Gastrocnemius medialis (tissue), 4 donors: ENCODE measurements at regions not wholly inside any gene's neighbourhood (a gene's known extent, or its start where the extent isn't known, plus 50 kb on each side); places are given as distances from the start of the nearest gene placed in this dataset.

Experiments
- POLR2A ChIP-seq, 2 donors: fragments of 450-650 bp; IDR thresholded peaks; one replicate each; pipeline ENCODE4 v1.6.1; 2017; ENCODE audit warnings: antibody characterized with exemption in 2 of 2, mild to moderate bottlenecking in 2 of 2, moderate library complexity in 2 of 2
- TF ChIP-seq, protein P1 (sequence below), 5 experiments: fragments of 450-650 bp in 3 of 5; fragments of 200-600 bp in 2 of 5; sonication (generic) in 2 of 5; IDR thresholded peaks in 4 of 5; conservative IDR thresholded peaks in 1 of 5; 1 replicate in 4 of 5; 2 replicates in 1 of 5; pipeline ENCODE4 v1.5.1; 2016 to 2019; ENCODE audit warnings: antibody characterized with exemption in 5 of 5, mild to moderate bottlenecking in 3 of 5, moderate library complexity in 3 of 5

DNA sequence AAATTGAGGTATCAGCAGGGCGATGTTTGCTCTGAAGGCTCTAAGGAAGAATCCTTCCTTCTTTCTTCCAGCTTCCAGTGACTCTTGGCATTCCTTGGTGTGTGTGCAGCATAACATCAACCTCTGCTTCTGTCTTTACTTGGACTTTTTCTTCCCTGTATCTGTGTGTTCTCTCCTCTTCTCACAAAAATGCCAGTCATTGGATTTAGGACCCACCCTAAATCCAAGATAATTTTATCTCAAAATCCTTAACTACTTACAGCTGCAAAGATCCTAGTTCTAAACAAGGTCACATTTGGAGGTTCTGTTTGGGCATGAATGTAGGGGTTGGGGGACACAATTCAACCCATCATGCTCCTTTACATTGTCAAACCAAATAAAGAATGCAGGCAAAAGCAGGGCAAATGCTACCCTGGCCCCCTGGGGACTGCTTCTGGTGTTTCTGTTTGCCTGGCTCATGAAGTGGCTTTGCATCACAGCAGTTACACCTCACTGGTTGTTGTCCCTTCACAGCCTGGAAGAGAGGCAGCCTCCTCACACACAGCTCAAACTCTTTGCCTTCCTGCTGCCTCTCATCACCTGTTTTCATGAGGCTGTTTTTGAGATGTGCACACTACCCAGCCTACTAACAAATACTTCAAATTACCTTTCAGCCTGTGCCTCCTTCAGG, 64.8 kb upstream of the PLCXD3 start:
- TF ChIP-seq, protein P1, sequence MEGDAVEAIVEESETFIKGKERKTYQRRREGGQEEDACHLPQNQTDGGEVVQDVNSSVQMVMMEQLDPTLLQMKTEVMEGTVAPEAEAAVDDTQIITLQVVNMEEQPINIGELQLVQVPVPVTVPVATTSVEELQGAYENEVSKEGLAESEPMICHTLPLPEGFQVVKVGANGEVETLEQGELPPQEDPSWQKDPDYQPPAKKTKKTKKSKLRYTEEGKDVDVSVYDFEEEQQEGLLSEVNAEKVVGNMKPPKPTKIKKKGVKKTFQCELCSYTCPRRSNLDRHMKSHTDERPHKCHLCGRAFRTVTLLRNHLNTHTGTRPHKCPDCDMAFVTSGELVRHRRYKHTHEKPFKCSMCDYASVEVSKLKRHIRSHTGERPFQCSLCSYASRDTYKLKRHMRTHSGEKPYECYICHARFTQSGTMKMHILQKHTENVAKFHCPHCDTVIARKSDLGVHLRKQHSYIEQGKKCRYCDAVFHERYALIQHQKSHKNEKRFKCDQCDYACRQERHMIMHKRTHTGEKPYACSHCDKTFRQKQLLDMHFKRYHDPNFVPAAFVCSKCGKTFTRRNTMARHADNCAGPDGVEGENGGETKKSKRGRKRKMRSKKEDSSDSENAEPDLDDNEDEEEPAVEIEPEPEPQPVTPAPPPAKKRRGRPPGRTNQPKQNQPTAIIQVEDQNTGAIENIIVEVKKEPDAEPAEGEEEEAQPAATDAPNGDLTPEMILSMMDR (IDR thresholded peaks at IDR 0.05 in 4 of 5, conservative IDR thresholded peaks at IDR 0.05 in 1 of 5) = no peak
- no peak for TF ChIP-seq POLR2A (IDR thresholded peaks at IDR 0.05)
